ENCODE measurements at regions not wholly inside any gene's neighbourhood (a gene's known extent, or its start where the extent isn't known, plus 50 kb on each side); places are given as distances from the start of the nearest gene placed in this dataset.

DNA sequence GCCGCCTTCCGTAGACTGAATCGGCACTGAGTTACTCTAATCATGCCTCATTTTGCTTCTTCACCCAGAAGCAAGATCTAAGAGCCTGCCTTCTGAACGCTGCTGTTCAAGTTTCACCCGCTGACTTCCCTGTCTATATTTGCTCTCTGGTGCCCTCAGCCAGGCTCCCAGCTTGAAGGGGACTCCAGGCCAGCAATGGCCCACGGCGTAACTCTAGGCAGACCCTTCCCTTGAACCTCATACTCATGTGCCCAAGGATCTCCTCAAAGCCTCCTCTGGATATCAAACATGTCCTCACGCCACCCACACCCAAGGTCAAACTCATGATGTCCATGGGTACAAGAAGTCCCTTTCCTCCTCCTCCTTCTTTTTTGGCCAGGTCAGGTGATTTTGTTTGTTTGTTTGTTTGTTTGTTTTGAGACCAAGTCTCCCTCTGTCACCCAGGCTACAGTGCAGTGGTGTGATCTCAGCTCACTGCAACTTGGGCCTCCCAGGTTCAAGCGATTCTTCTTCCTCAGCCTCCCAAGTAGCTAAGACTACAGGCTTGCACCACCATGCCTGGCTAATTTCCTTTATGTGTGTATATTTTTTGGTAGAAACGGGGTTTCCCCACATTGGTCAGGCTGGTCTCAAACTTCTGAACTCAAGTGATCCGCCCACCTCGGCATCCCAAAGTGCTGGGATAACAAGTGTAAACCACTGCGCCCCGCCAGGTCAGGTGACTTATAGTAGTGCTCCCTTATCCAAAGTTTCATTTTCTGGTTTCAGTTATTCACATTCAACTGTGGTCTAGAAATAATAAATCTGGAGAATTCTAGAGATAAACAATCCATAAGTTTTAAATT lies 239.0 kb downstream of the SYK start:
- no peak for DNase-seq (ENCODE audit: low spot score)

DNA sequence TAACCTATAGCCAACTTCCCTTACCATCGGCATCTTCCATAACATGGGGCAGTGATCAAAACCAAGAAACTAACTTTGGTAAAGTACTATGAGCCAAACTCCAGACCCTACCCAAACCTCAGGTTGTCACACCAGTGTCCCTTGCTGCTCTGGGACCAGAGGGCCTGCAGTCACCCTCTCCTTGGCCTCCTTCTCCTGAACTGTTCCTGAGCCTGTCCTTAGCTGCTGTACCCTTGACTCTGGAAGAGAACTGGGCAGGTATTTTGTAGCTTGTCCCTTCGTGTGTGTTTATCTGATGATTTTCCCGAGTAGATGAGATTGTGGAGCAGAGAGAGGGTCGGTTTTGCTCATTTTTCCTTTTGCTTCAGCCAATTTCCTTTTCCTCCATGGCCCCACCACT lies 240.4 kb downstream of the SYK start:
- no peak for DNase-seq (ENCODE audit: low spot score)

DNA sequence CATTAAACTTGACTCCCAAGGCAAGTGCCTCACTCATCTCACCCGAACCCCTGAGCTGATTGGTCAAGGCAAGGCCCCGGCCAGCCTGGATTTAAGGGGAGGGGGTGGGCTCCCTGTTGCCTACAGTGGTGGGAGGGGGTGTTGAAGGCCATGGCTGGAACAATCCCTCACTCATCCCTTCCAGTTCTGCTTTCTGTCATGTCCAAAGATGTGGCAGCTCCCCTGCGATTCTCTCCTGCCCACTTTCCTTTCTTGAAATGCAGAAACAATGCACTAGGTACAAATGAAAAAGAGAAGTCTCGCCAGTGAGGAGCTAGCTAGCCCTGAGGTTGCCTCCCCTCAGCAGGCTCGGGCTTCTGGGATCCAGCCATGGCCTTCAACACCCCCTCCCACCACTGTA lies 240.9 kb downstream of the SYK start:
- no peak for DNase-seq (ENCODE audit: low spot score)

DNA sequence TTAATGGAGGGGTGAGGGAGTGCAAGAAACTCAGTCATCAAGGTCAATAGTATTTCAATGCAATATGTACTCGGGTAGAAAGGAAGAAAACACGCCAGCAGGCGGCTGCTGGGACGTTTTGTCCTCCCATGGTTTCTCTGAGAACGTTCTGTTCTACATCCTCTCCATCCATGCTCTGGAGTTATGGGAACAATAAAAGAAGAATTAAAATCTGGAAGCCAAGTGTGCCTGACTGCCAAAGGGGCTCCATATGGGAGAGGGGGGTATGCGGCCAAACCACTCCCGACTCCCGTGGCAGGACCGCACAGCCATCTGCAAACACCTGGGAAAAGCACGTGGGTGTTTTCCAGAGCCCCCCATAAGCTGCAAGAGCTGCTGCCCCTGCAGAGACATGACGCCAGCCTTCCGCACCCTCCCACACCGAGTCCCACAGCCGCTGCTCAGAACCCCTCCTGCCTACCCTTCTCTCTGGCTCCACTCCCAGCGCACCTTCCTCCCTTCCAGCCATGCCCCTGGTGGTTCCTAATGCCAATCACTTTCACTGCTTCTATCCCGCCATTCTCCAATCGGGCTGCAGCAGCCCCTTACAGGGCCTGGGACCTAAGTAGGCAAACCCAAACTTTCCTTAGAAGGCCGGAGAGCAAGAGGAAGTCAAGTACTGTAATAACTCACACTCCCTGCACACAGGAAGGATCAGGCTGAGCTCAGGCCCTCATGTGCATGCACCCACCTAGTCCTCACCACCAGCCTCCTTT lies 241.6 kb downstream of the SYK start:
- no peak for DNase-seq (ENCODE audit: low spot score)

DNA sequence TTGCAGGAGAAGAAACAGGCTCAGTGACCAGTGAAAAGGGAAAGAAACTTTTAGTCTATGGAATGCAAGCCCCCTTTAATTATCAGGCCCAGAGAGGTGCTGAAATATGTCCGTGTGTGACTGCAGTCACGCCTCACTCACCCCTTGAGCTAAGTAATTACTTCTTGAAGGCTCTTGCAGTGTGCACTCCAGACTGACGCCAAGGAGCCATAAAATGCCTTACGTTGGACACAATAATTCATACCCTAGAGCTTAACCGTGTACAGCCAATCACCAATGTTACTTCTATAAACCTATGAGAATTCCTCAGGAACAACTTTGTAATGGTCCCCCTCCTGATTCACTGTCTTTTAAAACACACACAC lies 242.2 kb downstream of the SYK start:
- DNase-seq (ENCODE audit: low spot score): no peak

DNA sequence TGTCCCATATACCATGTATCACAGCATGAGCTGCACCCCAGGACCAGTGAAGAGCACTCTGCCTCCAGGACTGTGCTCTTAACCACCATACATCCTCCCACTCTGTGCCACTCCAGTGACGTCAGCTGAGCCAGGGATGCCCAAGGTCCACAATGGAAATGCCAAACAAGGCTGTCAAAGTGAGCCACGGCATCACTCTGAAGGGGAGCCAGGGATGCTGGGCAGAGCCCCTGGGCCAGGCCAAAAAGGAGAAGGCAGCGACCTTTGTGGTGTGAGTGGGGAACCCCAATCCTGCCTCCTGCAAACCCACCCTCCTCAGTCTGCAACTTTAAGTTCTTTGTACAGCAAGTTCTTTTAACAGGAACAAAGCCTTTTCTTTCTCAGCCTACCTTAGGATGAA lies 242.7 kb downstream of the SYK start:
- no peak for DNase-seq (ENCODE audit: low spot score)

DNA sequence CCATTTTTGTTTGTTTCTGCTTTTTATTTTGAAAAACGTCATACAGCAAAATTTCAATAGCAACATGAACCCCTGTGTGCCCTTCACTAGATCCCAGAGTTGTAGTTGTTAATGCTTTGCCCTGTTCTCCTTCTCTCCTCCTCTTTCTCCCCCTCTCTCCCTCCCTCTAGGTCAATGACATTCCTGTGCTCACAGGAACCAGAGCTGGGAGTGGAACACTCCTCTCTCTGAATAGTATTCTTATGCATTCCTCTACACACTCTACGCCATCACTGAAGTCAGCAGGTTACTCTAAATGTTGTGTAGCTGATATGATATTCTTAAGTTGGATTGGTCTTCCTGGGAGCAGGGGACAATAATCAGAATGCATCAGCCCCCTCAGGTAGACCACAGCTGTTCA lies 243.4 kb downstream of the SYK start:
- no peak for DNase-seq (ENCODE audit: low spot score)

DNA sequence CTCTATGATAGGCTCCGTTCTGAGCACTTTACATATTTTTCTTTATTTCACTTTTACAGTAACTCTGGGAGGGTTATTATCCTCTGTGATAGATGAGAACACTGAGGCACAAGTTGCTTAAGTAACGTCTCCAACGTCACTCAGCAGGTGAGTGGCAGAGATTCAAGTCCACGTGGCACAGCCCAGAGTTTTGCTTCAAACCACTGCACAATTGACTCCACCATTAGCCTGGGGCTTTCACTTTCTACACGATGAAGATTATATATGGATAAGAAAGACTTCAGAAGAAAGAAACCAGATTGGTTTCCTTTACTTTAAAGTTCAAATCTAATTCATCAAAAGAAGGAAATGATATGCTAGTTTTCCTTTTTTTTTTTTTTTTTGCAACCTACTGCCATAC lies 245.9 kb downstream of the SYK start:
- no peak for DNase-seq (ENCODE audit: low spot score)

DNA sequence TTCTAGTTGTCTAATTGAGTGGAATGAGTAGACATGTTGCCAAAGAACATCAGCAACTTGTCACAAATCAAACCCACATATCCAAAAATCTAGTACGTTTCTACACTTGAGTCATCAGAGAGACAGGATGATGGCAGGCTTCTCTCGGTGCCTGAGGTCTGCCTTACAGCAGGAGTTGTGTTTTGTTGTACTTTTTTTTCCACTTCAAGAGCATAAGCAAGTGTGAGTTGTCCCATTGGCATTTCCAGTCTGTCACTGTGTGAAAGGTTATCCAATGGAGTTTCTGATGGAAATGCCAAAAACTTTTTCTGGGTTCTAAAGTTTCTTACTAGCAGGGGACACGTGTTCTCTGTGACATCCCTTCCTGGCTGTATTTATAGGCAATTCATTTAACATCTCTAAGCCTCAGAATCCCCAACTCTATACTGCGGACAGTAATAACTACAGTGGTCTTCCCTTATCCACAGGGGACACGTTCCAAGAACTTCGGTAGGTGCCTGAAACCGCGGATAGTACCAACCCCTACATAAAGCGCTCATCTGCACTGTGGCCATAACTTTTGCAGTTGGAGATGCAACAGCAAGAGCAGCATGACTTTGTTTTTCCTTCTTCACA lies 246.5 kb downstream of the SYK start:
- peak; percentile 76 for DNase-seq (ENCODE audit: low spot score)

DNA sequence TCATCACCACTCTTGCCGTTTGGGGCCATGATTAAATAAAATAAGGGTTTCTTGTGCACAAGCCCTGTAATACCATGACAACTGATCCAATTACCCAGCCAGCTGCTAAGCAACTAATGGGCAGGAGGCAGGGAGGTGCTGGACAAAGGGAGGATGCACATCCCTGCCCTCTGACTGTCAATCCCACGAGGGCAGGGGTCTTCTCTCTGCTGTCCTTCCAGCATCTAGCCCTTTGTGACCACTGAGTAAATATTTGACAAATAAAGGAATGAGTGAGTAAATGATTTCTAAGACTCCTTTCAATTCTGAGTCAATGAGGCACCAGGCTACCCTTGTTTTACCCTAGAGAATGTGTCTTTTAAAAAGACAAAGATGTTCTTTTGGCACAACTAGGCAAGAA lies 247.1 kb downstream of the SYK start:
- DNase-seq (ENCODE audit: low spot score): no peak

DNA sequence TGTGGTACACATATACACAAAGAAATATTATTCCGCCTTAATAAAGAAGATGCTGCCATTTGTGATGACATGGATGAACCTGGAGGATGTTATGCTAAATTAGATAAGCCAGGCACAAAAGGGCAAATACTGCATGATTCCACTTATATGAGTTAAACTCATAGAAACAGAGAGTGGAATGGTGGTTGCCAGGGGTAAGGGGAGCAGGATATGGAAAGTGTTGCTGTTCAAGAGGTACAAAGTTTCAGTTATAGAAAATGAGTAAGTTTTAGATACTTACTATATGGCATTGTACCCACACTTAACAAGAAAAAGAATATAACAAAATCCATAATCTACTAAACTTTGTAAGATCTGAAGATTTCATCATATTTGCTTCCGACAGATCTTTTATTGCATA lies 252.2 kb downstream of the SYK start:
- DNase-seq (ENCODE audit: low spot score): no peak

DNA sequence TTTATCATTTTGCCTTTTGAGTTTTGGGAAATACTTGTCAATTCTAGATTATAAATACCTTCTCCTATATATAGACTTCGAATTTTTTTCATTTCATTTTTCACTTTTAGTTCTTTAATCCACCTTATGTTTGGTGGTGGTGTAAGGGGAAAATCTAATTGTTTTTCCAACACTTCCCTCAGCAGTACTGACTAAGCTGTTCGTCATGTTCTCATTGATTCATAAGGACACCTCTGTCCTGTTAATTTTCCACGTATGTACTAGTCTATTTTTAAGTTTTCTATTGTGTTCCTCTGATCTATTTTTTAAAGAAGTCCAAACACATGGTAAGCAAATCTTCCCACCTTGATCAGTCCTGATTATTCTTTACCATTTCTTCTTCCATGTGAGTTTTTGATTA lies 254.2 kb downstream of the SYK start:
- no peak for DNase-seq (ENCODE audit: low spot score)

DNA sequence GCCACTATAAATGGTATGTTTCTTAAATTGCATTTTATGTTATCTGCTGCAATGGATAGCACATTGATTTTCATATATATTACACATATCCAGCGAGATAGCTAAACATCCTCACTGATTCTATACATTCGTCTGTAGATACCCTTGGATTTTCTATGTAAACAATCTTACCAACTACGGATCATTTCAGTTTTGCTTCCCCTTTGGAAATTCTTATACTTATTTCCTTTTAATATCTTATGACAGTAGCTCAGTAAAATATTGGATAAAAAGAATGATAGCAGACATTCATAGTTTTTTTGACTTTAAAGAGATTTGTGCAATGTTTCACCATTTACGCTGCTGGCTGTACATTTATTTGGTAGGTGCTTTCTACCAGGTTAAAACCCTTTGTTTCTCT lies 254.9 kb downstream of the SYK start:
- DNase-seq (ENCODE audit: low spot score): no peak

DNA sequence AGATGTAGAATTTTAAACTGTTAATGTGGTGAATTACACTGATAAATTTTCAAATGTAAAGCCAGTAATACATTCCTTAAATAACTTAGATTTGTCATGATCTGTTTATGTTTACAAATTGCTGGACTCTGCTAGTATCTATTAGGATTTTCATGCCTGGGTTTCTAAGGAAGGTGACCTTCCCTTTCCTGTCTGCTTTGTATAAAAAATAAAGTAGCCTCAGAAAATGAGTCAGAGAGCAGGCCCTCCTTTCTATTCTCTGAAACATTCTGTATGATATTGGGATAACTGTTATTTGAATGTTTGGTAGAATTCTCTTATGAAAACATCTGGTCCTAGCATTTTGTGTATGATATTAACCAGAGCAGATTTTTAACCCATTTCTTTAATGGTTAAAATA lies 255.3 kb downstream of the SYK start:
- DNase-seq (ENCODE audit: low spot score): no peak

DNA sequence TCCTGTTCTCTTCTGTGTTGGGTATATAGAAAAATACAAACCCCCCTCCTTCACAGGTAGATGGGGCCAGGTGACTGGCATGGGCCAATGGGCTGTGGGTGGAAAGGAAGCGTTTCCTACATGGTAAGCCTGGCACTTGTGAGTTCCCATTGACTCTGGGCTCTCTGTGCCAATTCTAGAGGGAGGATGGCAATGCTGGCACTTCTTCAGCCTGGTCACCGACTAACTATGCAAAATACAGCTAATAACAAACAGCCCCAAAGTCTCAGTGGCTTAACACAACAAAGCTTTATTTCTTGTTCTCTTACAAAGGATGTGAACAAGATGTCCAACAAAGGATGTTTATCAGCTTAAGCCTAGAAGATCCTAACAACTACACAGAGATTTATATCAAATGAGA lies 258.1 kb downstream of the SYK start:
- no peak for DNase-seq (ENCODE audit: low spot score)

DNA sequence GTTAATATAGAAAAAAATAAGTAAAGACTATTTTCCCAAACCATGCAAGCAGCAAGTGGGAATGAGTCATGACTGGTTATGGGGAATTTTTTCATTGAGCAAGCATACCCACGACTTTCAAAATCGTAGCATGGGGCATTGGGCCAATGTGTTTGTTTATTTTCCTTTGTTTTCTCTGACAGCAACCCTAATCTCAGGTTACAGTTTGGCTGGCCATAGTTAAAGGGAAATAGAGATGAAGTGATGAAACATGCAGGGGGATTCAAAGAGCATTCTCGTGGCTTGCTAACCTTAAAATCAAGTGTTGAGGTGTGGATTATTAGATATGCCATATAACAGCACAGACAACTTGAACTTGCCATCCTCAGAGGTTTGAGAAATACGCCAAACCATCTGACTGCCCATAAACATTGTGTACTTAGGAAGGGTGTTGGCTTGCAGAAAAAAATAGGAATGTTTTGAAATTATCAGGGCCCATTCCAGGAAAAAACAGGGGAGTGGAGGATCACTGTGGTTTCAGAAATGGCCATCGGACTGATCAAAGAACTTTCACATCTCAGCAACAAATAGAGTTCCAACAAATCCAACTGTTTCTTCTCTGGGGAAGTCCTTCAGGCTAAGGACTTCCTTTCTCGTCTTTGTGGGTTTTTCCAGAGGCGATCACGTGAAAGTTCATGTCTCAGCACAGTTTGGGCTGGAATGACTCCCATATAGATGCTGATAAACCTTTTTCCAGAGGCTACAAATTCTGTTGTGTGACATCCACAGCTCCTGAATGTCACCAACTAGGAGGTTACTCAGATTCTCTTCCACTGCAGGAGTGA lies 259.1 kb downstream of the SYK start:
- peak; percentile 78 for DNase-seq (ENCODE audit: low spot score)

DNA sequence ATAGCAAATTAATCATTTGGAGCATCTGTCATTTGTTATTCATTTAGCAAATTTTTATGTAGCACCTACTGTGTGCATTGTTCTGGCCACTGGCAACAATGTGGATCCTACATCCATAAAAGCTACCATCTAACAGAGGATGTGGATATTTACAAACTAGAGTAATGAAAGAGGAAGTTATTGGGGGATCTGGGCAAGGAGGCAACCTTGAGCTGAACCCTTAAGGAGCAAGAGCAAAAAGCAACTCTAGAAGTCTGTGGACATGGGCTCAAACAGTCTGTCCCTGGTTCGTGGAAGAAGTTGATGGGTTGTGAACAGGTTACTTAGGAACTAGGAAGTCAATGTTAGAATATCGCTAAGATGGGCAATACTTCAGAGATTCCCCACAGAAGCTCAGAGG lies 259.9 kb downstream of the SYK start:
- no peak for DNase-seq (ENCODE audit: low spot score)

DNA sequence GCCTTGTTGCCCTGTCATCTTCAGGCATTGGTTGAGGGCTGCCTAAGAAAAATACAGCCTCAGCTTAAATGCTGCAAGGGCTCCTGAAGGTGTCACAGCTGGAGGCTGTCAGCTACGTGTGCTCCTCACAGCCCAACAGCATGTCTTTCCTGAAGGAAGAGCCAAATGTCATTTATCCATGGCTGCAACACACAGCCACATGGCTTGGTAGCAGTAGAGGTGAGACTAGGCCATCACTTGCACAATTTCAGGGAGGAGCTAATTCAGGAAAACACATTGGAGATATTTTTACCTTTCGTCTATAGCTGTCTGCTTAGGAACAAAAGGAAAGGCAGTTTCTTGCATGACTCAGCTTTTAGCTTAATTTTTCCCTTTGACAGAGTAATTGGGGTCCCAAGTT lies 260.7 kb downstream of the SYK start:
- DNase-seq (ENCODE audit: low spot score): no peak

DNA sequence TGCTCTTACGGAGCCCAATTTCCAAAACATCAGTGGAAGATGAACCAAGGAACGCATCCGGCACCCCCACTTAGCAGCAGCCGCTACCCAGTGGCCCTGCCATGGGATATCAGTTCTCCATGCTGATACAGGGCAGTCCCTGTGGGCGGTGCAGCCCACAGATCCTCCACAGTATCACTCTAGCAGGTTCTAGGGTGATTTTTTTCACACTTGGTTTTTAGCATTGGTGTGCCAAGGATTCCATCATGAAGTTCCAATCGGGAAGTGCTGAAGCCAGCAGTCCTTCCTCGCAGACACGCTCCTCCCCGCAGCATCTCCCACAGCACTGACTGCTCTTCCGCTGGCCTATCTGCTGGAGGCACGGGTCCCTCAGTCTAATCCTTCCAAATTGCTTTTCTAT lies 261.9 kb downstream of the SYK start:
- no peak for DNase-seq (ENCODE audit: low spot score)

DNA sequence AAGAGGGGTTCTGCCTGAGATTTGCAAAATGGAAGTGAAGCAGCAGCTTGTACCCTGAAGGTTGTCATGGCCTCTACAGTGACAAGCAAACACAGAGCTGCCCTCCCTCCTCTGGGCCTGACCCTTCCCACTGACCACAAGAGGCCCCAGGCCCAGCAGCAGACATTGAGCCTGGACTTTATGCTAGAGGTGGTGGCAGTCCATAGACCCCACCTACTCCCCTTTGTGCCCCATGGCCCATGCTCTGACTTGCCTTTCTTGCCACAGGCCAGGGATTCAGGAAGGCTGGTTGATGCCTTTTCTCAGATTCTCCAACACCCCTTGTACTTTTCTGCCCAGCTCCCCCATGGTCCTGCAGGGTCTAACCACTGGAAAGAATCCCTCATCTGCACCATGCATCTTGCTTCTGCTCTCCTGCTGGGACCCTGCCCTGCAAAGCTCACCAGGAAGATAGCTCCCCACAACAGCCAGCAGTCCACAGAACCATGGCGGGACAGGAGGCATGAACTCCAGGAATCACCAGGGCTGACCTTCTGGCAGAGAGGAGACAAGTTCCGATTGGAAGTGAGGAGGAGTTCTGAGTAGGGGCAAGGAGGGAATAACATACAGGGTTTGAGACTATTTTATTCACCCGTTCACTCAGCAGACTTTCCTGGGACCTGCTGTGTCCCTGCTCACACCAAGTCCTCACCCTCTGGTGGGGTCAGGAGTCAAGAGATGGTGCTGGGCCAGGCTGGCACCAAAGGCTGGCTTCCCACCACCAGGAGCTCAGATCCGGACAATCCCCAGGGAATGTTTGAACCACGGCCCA lies 263.8 kb downstream of the SYK start:
- DNase-seq (ENCODE audit: low spot score): no peak

DNA sequence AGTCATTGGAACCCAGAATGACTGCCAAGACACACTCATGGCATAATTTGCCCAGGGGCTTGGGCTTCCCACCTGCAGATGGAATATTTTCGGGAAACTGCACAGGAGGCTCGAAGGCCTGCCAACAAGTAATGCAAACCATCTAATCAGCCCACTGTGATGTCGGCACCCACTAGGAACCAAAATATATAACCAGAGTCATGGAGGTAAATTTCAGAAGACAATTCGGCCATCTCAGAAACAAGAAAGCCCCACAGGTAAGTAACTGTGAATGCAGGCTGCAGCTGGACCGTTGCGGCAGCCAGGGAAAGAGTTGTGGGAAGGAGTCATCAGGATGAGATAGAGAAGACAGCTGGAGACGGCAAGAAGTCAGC lies 264.4 kb downstream of the SYK start:
- no peak for DNase-seq (ENCODE audit: low spot score)

DNA sequence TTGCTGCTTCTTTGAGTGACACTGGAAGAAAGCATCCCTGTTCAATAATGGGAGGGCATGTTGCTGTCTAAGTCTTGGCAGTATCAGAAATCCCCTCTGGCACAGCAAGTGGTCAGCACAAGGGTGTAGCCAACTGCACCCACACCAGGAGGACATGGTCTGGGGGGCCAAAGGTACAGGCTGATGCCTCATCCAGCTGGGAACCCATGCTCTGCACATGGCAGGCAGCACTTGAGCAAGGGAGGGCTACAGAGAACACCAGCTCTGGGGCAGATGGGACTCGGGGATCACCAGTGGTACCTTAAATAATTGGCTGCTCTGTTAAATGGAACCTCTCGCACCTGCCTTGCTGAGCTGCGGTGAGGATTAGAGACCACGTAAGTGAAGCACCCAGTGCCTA lies 265.2 kb downstream of the SYK start:
- DNase-seq (ENCODE audit: low spot score): no peak
